ENCODE measurements at regions not wholly inside any gene's neighbourhood (a gene's known extent, or its start where the extent isn't known, plus 50 kb on each side); places are given as distances from the start of the nearest gene placed in this dataset.

GRCh38 chr11:41879214-41879613 lies 419.8 kb upstream of the LRRC4C start:
- H3K4me1 ChIP-seq (ENCODE audit: control insufficient read depth, insufficient read depth, low read length) = no peaks in the 10 kb centered on the region
- no peaks in the 10 kb centered on the region for H3K36me3 Mint-ChIP-seq (ENCODE audit: low read depth)
- no peak overlapping the region for H3K9ac ChIP-seq (ENCODE audit: extremely low read depth, low read length, poor library complexity, severe bottlenecking)
- no peak overlapping the region for H3K27ac Mint-ChIP-seq
- no peaks in the 10 kb centered on the region for H3K9me3 Mint-ChIP-seq
- no peak overlapping the region for H3K4me3 ChIP-seq (ENCODE audit: low read length)
- H3K9me3 ChIP-seq (ENCODE audit: control insufficient read depth, low read length) = no peaks in the 10 kb centered on the region
- H3K27me3 ChIP-seq (ENCODE audit: control insufficient read depth, insufficient read depth, low read length, poor library complexity, severe bottlenecking) = no peaks in the 10 kb centered on the region
- no peaks in the 10 kb centered on the region for H3K36me3 ChIP-seq (ENCODE audit: control insufficient read depth, insufficient read depth, low read length)
- no peaks in the 10 kb centered on the region for H3K27me3 Mint-ChIP-seq (ENCODE audit: insufficient read depth)
- H3K4me3 Mint-ChIP-seq = no peak overlapping the region
- TF ChIP-seq CTCF (conservative IDR thresholded peaks at IDR 0.05) = no peak
- H3K4me1 Mint-ChIP-seq = no peaks in the 10 kb centered on the region
- H3K27ac ChIP-seq (ENCODE audit: low read depth, low read length) = no peak overlapping the region
- DNase-seq = no peak

GRCh38 chr11:41895081-41895480 lies 435.6 kb upstream of the LRRC4C start:
- no peaks in the 10 kb centered on the region for H3K9me3 ChIP-seq (ENCODE audit: control insufficient read depth, low read length)
- Mint-ChIP-seq H3K9me3 (no peaks in the 10 kb centered on the region), H3K27me3 (ENCODE audit: insufficient read depth) (no peaks in the 10 kb centered on the region), H3K36me3 (ENCODE audit: low read depth) (no peaks in the 10 kb centered on the region), H3K4me3 (no peak overlapping the region), H3K27ac (no peak overlapping the region), H3K4me1 (no peaks in the 10 kb centered on the region)
- no peaks in the 10 kb centered on the region for H3K27me3 ChIP-seq (ENCODE audit: control insufficient read depth, insufficient read depth, low read length, poor library complexity, severe bottlenecking)
- no peak overlapping the region for H3K4me3 ChIP-seq (ENCODE audit: low read length)
- H3K27ac ChIP-seq (ENCODE audit: low read depth, low read length) = no peak overlapping the region
- H3K36me3 ChIP-seq (ENCODE audit: control insufficient read depth, insufficient read depth, low read length) = no peaks in the 10 kb centered on the region
- DNase-seq = no peak
- no peak overlapping the region for H3K9ac ChIP-seq (ENCODE audit: extremely low read depth, low read length, poor library complexity, severe bottlenecking)
- TF ChIP-seq CTCF (conservative IDR thresholded peaks at IDR 0.05) = no peak
- H3K4me1 ChIP-seq (ENCODE audit: control insufficient read depth, insufficient read depth, low read length) = no peaks in the 10 kb centered on the region

GRCh38 chr11:41897991-41898390 lies 438.5 kb upstream of the LRRC4C start:
- 91 to 100% methylated on average over 1 to 2 of the region's 2 CpGs for WGBS, 2 experiments (ENCODE audit: insufficient coverage in 1 of 2, insufficient read length in 1 of 2)
- H3K36me3 Mint-ChIP-seq (ENCODE audit: low read depth) = no peaks in the 10 kb centered on the region
- H3K9ac ChIP-seq (ENCODE audit: extremely low read depth, low read length, poor library complexity, severe bottlenecking) = no peak overlapping the region
- no peaks in the 10 kb centered on the region for H3K4me1 ChIP-seq (ENCODE audit: control insufficient read depth, insufficient read depth, low read length)
- no peak overlapping the region for H3K27ac Mint-ChIP-seq
- no peaks in the 10 kb centered on the region for H3K27me3 Mint-ChIP-seq (ENCODE audit: insufficient read depth)
- no peak overlapping the region for H3K4me3 Mint-ChIP-seq
- no peak overlapping the region for H3K27ac ChIP-seq (ENCODE audit: low read depth, low read length)
- H3K27me3 ChIP-seq (ENCODE audit: control insufficient read depth, insufficient read depth, low read length, poor library complexity, severe bottlenecking) = no peaks in the 10 kb centered on the region
- no peaks in the 10 kb centered on the region for H3K36me3 ChIP-seq (ENCODE audit: control insufficient read depth, insufficient read depth, low read length)
- TF ChIP-seq CTCF (conservative IDR thresholded peaks at IDR 0.05) = no peak
- H3K9me3 ChIP-seq (ENCODE audit: control insufficient read depth, low read length) = no peaks in the 10 kb centered on the region
- H3K4me1 Mint-ChIP-seq = no peaks in the 10 kb centered on the region
- H3K9me3 Mint-ChIP-seq = peaks cover 10% of the 10 kb centered on the region
- H3K4me3 ChIP-seq (ENCODE audit: low read length) = no peak overlapping the region
- no peak for DNase-seq
